Non-pigmented ciliary epithelial cell (primary cell): ENCODE measurements at regions not wholly inside any gene's neighbourhood (a gene's known extent, or its start where the extent isn't known, plus 50 kb on each side); places are given as distances from the start of the nearest gene placed in this dataset.

ENCODE experiments used
- DNase-seq: peaks from one replicate; pipeline ENCODE4 v3.0.0-alpha.2; 2010; ENCODE audit warnings: low read depth

DNA sequence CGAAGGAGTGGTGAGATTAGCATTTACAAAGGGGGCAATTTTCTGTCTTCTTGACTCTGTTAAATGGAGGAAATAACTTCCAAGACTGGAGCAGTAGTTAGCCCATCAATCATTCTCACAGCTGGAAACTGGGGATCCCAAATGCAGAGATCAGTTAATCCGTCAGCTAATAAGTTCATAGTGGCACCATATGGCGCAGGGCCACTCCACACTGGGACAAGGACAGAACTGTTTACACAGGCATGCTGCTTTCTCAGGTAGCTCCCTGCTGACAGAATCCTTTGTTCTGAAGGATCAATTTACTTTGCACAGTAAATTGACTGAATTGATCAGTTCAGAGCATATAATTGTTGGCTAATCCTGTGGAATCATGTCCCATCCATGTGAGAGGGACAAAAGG, 395.7 kb downstream of the TMEM161B start:
- no peak for DNase-seq

DNA sequence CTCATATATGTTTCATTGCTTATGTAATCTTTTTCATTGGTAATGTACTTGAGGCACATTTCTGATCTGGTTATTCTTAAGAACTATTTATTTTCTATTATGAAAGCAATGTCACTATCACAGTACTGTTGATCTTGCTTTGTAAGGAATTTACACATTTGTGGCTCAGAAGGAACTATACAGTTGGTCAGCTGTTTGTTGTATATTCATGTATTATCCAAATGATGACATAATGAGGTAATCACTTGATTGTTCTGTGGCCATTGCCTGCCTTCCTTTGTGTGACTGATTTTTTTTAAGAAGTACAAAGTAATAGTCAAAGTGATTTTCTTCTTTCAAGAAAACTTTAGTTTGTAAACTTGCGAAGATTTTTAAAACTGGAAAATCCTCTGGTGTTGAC, 399.9 kb downstream of the TMEM161B start:
- DNase-seq = no peak

DNA sequence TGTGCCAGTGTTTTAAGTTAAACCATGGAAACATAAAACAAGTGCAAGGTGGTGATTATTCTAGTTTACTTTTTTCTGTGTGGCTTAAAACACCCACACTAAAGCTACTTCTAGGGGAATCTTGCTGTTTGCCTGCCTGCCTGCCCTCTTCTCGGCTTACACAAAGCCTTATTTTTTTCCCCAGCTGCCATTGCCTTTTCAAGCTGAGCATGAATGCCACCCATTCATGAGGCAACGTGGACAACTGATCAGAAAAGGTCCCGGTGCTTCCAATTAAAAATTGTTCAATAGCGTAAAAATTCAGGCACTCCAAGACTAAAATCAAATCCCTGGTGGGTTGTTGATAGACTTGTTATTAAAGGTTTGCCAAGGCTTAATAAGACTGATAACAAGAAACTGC, 401.4 kb downstream of the TMEM161B start:
- no peak for DNase-seq

DNA sequence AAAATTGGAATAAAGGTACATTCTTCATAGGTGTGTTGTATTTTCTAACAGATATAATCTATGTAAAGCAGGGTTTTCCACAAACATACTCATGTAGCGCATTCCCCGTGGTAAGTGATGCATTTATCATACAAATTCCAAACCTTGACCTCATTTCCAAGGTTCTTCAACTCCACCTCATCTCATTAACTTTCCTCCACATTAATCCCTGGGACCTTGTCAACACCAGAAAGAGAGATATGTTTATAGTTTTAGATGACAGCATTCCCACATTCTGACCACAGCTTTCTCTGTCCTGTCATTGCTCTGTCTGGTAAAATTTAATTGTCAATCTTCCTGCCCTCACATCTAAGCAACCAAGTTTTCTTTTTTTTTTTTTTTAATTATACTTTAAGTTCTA, 415.1 kb downstream of the TMEM161B start:
- no peak for DNase-seq

DNA sequence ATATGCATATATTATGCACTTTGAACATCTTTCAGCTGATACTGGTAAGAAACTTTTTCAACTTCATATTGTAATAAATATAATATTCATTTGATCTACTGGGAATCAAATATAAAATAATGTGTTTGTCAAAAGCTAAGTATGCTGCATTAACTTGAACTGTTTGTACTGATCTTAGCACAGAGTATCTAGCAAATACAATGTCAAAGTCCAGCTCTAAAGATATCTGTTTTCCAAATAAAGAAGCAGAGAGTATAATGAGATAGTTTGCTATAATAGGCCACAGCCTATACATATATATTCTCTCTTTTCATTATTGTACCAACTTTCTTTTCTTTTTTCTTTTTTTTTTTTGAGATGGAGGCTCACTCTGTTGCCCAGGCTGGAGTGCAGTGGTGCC, 417.0 kb downstream of the TMEM161B start:
- DNase-seq = no peak

DNA sequence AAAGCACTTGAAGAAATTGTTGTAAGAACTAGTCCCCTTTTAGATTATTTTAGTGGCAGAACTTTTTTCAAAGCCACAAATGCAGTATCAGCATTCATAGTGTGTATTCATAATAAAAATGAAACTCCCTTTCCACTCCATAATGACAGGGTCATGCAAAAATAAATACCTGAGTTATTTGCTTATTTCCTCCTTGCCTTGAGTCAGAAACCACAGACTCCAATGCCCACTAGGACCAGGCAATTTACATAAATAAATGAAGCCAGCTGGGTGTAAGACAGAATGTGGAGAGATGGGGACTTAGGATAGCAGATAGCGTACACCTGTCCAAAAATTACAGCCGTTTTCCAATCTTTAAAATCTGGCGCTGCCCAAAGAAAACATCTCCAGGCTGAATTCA, 417.8 kb downstream of the TMEM161B start:
- no peak for DNase-seq

DNA sequence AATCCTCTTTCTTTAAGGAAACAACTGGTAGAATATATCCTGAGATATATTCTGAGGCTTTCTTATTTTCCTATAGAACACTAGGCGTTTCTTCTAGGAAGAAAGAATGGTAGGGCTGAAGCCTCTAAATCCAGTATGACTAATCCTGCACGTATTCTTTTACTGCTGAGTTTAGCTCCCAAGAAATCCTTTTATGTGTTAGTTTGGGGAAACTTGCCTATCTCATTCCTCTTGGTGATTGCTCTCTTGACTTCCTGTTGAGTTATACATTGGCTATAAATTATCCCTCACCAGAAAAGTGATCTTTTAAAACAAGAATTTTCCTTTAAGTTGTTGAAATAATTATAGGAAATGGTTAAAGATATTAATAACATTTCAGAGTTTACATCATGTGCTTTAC, 422.9 kb downstream of the TMEM161B start:
- no peak for DNase-seq

DNA sequence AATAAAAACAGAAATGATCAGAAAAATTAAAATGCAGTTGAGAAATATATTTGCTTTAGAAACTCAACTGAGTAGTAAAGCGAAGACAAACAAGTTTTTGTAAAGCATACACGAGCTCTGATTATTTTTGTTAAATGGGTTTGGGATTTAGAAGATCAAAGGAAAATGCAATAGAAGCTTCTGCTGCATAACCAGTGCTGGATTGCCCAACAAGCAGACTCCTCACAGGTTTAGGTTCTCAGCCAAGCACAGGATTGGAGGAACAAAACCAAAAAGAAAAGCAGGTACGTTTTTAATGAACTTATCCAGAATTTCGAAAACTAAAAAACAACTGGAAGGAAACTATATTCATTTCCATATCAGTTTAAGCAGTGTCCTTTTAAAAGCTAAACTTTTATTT, 423.8 kb downstream of the TMEM161B start:
- DNase-seq = no peak

DNA sequence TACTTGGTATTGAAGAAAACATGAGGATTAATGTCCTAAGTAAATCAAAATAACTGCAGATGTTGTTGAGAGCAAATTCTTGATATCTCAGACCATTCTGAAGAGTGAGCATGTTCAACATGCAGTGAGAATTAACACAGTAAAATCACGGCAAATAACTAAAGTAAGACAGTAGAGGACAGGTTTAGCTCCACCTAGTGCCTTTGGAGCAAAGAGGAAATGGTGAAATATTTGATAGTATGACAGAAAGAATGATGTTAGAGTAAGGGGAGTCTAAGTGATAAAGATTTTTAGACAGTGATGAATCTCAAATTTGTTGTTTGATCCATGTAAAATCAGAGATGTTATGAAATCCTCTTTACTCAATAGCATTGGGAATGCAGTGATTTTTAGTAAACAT, 424.2 kb downstream of the TMEM161B start:
- DNase-seq = no peak

DNA sequence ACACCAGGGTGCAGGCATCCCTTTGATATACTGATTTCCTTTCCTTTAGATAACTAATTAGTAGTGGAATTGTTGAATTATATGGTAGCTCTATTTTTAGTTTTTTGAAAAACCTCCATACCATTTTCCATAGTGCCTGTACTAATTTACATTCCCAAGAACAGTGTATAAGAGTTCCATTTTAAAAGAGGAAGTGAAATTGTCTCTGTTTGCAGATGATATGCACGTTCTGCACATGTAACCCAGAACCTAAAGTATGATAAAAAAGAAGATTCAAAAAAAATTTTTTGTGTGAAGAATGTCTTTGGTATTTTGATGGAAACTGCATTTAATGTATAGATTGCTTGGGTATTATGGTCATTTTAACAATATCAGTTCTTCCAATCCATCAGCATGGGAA, 424.0 kb upstream of the CCNH start:
- DNase-seq = no peak

DNA sequence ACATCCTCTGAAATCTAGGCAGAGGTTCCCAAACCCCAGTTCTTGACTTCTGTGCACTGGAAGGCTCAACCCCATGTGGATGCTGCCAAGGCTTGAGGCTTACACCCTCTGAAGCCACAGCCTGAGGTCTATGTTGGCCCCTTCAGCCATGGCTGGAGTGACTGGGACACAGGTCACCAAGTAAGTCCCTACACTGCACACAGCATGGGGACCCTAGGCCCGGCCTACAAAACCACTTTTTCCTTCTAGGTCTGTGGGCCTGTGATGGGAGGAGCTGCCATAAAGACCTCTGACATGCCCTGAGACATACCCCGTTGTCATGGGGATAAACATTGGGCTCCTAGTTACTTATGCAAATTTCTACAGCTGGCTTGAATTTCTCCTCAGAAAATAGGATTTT, 418.8 kb upstream of the CCNH start:
- no peak for DNase-seq

DNA sequence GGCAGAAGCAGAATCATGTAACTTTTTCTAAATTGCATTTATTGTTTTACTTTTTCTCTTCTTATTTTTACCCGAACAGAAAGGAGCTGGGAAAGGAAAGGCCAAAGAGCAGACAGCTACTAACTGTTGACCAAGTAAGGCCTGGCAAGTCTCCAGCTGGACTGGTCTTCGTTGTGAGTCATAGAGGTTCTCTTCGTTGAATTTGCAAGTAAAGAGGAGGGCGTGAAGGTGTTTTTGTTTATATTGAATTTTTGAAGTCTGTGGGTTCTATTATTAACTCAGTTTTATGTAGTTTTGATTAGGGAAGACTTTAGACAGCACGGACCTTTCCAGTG, 416.5 kb upstream of the CCNH start:
- DNase-seq = peak; percentile 19

DNA sequence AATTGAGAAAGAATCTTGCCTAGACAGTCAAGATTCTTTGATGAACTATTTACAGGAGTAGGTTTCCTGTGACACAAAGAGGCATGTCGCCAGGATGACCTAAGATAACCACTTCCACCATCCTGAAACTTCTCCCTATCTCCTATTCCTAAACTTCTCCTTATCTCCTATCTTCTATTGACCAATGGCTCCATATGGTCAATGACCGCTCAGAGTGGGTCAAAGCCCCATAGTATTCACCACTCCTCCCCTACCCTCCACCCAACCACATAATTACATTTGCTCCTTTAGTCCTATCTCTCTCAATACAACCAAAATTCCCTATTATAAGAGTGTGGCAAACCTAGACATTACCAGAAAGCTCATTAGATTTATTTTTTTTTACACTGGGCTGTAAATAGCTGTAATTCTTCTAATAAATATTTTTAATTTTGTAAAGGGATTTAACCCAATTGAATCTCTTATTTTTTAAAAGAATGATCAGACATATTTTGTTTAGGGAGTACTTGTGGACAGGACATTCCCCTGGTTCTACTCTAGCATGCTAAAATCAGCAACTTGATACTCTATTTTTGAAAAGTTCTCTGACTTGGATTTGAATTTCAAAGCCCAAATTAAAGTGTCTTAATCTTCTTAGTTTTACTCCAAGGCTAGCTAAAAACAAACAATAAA, 416.0 kb upstream of the CCNH start:
- no peak for DNase-seq

DNA sequence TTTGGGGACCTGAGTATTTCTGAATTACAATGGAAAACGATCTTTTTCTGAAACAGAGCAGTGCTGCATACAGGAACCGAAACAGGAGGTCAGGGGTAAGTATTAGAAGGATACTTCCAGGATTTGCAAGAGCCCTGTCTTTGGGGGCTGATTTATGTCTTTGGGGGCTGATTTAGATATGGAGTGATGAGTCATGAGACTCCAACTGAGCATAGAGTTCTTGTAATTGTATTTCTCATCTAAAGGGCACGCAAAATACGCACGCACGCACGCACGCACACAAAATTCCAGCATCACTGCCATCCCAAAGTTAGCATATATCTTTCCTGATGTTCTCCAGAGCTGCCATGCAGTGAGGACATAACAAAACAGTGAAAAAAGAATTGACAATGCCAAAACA, 414.8 kb upstream of the CCNH start:
- DNase-seq = no peak

DNA sequence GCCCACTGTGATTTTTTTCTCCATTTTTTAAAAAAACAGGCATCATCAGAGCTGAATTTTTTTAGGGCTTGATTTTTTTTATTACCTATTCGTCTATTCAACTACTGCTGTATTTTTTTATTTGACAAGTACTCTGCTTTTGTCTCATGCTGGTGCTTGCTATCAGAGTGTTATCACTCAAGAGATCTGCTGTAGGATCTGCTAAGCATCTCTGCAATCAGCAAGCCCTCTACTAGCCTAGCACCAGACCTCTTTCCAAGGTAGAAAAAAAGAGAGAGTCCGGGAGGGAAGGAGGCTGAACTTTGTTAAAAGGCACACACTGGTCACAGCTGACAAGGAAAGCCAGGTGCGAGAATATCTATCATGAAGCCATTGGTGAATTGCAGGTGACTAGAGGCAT, 413.8 kb upstream of the CCNH start:
- no peak for DNase-seq

DNA sequence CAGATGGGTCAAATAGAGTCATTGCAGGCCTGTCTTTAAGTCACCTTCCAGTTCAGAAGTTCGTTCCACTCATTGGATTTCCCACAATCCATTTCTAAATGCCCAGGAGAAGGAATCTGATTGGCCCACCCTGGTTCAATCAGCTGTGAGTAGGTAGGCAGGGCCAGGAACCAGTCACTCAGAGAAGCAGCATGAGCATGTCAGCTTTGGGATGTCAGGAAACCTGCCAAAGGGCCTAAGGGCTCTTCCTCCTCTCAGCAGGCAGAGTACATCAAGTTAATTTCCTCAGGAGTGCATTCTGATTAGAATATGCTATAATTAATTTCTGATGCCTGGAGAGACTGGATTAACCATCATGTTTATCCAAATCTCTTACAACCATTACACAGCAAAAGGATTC, 412.9 kb upstream of the CCNH start:
- DNase-seq = no peak

DNA sequence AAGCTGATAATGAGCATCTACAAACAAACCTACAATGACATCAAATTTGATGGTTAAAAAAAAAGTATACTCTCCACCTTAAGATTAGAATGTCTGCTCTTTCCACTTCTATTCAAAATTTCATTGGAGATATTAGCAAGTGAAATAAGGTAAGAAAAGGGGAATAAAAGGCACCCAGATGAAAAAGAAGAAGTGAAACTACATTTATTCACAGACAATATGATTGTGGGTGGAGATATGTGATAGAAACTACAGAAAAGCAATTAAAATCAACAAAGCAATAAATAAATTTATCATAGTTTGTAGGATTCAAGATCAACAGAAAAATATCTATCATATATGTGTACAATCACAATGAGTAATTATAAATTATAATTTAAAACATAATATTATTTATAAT, 395.1 kb upstream of the CCNH start:
- DNase-seq = no peak

DNA sequence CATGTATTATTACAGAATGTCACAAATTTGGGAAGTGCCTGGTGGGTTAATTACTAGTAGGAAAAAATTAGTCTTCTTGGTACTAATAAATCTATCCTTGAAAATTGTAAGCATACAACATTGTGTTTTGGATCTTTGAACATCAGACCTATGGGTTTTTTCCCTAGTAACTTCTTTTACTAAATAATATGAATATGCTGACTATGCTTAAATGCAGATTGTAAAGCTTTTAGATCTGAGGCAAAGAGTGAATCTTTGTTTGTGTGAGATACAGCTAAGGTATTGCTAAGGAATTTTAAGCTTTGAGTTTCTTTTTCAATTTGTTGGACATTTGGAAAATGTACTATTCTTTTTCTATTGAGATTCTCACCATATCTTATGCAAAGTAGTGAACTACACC, 390.6 kb upstream of the CCNH start:
- no peak for DNase-seq

DNA sequence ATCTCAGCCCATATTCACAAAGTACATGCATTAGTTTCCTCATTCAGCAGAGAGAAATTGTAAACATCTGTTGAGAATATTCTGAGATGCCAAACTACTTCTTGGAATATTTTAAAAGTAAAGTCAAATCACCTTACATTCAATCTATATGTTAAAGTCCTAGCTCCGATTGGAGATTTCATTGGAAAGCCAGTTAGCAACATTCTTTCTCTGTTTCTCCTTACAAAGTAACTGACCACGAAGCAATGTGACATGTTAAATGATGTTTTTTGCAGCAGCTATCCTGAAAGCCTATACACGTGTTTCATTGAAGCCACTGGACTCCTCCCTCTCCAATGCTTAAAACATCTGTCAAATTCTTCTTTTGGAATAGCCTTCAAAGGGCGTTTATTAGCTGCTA, 379.1 kb upstream of the CCNH start:
- DNase-seq = no peak

DNA sequence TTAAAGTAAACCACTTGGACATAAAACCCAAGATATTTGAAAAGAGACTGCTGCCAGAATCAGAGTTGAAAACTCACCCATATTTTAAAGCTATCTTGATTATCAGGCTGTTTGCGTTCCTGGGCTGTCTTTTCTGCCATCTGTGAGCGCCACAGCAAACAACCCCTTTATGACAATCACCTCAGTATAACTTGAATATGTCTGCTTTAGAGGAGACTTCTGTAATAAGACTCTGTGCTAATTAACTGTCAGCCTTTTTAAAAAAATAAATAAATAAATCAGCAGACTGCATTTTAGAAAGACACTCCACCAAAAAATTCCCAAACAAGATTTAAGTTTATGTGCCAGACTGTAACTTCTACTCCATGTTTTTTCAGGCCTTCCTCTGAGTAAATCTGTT, 375.7 kb upstream of the CCNH start:
- DNase-seq = no peak

DNA sequence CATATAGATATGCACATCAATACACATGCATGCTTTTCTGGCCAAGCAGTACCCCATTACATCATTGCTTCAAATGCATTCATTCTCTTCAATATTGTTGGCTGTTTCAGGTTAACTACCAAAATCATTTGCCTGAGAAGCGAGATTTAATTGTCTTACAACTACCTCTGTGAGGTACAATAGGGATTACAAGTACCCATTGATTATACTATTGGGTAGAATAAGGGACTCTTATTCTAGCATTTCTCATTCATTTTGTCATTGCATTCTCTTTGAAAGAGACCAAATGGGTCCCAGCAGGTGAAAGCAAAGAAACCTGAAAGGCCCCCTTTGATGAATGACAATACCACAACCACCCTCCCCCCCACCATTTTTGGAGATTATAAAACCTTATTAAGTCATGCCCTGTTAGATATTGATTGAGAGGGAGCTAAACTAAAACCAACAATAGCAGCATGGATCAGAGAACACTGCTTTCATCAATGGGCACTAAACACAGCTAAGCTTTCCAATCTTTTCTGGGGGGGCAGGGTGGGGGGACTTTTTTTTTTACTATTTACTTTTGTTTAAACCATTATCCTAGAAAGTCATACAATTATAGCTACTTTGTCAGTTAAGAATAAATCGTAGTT, 375.0 kb upstream of the CCNH start:
- DNase-seq = no peak

DNA sequence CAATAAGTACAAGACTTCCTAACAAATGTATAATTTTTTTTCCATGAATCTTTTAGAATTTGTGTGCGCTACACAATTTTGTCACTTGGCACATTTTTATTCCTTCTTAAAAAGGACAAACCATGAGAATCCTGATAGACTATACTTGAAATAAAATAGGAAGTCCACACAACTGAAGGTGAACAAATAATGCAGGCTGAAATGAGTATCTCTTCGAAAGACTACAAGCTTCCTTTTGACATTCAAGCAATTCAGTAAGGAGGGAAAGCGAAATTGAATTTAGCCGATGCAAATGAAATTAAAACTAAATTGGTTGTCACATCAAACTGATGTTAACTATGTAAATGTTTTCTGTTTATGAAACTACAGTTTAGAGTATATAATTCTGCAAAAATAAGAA, 374.4 kb upstream of the CCNH start:
- DNase-seq = no peak

DNA sequence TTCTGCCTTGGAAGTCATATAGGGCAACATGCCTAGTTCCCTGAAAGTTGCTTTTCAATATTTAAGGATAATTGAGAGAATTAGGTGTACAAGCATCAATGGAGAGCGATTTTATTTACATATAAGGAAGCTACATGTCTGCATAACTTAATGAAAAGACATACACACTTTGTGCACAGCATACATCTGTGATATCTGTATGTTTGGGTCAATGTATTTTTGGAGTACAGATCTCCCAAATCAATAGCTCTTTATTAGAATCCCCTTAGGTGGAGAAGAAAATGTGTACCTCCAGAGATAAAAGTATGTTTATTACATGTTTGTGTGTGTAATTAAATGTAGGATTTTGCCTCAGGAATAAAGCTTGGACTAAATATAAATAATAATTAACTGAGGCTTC, 373.7 kb upstream of the CCNH start:
- no peak for DNase-seq

DNA sequence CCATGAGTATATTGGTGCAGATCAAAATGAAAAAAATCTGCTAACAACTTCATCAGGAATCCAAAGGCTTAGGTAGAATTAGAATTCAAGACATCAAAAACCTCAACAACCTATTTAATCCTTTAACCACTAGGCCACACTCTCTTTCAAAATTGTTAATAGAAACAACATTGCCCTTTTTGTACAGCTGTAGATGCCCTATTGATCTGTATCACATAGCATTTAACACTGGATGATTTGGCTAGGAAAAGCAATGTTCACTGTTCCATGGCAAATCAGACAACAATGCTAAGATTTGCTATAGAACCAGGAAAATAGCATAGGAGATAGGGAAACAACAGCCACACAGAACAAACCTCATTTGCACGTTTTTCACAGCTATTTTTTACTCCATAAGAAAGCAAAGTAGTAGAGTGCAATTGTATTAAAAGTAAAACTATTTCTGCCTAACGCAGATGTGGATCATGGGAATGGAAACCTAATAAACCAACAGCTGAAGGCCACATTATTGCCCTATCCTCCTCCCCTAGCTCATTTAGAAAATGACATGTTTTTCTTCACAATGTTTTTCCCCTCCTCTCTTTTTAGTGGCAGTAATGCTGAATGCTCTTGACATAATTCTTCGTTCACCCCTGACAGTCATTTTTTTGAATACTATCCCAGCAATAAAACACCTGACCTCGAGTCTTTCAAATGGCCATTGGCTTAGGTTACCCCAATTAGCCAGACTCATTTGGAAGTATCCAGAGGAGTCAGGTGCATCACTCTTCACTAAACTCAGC, 373.0 kb upstream of the CCNH start:
- DNase-seq = no peak
